ENCODE measurements at regions not wholly inside any gene's neighbourhood (a gene's known extent, or its start where the extent isn't known, plus 50 kb on each side); places are given as distances from the start of the nearest gene placed in this dataset.

DNA sequence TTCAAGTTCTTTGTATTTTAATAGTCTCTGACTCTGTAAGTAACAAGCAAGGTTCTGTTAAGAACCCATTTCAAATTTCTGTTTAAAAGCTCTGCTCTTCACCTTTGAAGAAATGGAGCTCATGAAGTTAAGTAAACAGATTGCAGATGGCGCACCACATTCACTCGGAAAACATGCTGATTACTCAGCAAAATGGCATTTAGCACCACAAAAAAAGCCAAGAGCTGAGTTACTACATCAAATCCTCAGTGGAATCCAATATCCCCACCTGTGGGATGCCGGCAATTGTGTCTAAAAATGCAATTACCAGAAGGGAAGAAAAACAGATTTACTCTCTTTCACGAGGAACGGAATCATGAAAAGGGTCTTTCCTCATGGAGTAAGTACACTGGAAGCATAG, 758.0 kb downstream of the NTRK3 start:
- TF ChIP-seq, protein P1, sequence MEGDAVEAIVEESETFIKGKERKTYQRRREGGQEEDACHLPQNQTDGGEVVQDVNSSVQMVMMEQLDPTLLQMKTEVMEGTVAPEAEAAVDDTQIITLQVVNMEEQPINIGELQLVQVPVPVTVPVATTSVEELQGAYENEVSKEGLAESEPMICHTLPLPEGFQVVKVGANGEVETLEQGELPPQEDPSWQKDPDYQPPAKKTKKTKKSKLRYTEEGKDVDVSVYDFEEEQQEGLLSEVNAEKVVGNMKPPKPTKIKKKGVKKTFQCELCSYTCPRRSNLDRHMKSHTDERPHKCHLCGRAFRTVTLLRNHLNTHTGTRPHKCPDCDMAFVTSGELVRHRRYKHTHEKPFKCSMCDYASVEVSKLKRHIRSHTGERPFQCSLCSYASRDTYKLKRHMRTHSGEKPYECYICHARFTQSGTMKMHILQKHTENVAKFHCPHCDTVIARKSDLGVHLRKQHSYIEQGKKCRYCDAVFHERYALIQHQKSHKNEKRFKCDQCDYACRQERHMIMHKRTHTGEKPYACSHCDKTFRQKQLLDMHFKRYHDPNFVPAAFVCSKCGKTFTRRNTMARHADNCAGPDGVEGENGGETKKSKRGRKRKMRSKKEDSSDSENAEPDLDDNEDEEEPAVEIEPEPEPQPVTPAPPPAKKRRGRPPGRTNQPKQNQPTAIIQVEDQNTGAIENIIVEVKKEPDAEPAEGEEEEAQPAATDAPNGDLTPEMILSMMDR (IDR thresholded peaks at IDR 0.05 in 8 of 11, conservative IDR thresholded peaks at IDR 0.05 in 3 of 11), result no peak
- TF ChIP-seq POLR2A (IDR thresholded peaks at IDR 0.05), result no peak
- no peak for TF ChIP-seq POLR2AphosphoS5 (IDR thresholded peaks at IDR 0.05)
